Dedifferentiated amniotic fluid mesenchymal stem cell (primary cell): ENCODE measurements at regions not wholly inside any gene's neighbourhood (a gene's known extent, or its start where the extent isn't known, plus 50 kb on each side); places are given as distances from the start of the nearest gene placed in this dataset.
A peak's percentile ranks its signal among the peaks of the same experiment; 100 is the strongest.

Experiments used
- DNase-seq: peaks from one replicate; pipeline ENCODE4 v3.0.0-alpha.2; 2016; ENCODE audit errors: extremely low spot score

- DNase-seq, result no peak
Observed at GRCh38 chr3:154976072-154976983, 103.8 kb upstream of the MME start.

DNA sequence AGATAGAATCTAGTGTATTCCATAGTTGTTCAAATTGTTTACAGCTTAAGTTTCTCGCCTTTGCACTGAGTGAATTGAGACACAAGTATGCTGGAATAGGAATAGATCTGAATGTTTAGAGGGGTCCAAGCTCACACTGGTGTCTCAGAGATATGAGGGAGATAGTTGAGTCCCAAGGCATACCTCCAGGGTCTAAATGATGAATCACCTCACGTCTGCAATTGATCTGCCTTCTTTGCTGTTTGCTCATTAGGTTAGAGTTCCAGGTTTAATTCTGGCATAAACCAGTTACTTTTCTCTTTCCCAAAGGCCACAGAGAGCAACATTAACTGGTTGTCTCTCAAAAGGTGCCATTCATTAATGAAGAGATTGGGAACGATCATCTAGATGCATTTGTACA, 106.3 kb upstream of the MME start:
- DNase-seq, result no peak

- no peak for DNase-seq
Observed at GRCh38 chr3:154972951-154973350, 107.2 kb upstream of the MME start.

- DNase-seq, result peak; percentile 44
Observed at GRCh38 chr3:154971771-154972326, 108.3 kb upstream of the MME start.

GRCh38 chr3:154971341-154971740, 108.8 kb upstream of the MME start:
- DNase-seq, result no peak

DNA sequence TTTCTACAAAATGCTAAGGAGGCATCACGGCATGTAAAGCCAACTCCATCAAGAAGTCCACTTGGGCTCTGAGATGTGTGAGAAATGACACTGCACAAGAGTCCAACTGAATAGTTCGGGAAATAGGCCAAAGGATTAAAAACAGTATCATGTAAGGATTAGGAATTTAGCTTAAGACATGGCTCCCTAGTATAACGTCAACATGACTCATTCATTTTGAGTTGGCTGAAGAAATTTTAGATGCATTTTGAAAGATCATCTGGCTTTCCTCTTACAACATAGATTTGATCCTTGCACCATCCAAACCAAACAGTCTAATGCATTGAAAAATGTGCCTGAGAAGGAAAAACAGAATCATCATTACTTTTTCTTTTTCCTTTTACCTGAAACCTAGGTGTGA, 109.3 kb upstream of the MME start:
- DNase-seq, result peak; percentile 92

DNA sequence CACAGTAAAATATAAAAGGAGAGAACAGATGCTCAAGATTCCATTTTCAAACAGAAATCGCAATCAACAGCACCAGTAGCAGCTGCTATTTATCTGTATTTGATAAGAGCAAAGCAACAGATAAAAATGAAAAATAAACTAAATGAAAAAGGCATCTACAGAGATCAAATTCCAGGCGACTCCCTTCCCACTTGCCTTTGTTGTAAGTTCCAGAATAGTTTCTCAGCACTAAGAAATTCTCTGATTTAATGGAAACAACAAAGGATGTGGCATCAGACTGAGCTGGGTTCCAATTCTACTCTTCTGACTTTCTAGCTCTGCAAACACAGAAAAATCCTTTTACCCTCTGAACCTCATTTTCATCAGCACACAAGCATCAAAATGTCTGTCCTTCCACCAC, 110.8 kb upstream of the MME start:
- DNase-seq, result no peak

DNA sequence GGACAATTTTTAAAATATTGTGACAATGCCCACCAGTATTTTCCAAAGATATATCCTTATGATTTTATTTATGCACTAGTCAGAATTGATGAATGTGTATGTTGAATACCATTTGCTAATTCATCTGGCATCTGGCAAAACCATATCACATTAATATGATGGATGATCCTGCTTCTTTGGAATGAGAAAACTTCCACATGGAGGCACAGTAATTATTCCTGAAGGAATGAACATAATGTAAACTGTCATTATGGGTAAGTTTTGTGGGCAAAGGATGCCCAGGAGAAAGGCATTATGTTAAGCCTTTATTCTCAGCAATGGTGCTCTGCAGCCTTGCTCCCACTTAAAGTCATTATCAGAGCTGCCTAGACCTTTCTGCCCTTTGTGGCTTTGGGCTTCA, 113.0 kb upstream of the MME start:
- peak; percentile 43 for DNase-seq

- DNase-seq, result no peak
Observed at GRCh38 chr3:154956815-154957214, 123.3 kb upstream of the MME start.

DNA sequence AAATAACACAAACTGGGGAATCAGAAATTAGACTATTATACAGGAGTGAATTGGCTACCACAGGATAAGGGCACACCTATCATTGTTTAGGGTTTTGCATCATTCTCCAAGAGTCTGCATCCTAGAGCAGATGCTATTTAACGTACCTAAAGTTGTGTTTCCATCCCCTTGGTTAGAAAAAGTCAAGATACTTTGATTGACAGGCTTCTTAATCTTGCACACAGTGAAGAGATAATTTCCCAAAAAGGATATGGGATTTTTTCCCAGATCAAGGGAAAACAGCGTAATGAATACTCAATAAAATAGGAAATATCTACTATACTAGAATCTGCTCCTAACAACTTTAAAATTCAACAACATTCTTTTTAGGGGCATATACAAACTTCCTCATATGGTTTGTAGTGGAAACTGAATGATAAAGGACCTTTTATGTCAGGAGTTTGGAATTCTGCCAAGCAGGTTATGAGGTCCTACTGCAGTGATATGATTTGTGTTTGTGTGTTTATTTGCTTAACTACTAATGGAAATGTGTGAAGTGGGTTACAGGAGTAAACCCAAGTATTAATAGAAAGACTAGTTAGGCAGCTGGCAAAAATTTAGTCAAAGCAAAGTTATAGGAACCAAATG, 124.1 kb upstream of the MME start:
- no peak for DNase-seq

- peak; percentile 67 for DNase-seq
Observed at GRCh38 chr3:154954757-154955156, 125.4 kb upstream of the MME start.

GRCh38 chr3:154953538-154953937, 126.6 kb upstream of the MME start:
- DNase-seq, result no peak

GRCh38 chr3:154952553-154952952, 127.6 kb upstream of the MME start:
- no peak for DNase-seq

DNA sequence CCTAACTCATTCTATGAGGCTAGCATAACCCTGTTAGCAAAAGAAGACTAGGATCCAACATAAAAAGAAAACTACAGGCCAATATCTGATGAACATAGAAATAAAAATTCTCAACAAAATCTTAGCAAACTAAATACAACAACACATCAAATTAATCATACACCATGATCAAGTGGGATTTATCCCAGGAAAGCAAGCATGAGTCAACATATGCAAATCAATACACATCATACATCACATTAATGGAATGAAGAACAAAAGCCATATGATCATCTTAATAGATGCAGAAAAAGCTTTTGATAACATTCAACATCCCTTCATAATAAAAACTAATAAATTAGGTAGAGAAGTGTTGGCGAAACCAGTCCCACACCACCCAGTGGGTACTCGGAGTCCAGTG, 136.1 kb upstream of the MME start:
- no peak for DNase-seq

- DNase-seq, result no peak
Observed at GRCh38 chr3:154942827-154943226, 137.3 kb upstream of the MME start.

DNA sequence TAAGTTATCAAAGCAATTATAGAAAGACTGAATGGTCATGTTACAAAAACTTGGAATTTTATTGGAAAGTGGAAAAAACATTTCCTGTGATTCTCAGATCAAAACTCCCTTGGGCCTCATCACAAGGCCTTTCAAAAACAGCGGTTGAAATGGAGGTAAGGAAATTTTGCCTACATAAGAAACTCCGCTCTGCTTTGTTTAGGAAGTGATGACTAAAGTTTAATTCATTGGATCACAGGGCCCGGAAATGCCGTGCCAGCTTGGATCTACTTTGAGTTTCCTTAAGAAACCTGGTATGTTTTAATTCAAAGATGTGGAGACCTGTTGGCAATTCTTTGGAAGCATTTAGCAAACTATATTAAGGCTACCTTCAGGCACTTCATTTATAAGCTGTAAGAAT, 143.9 kb upstream of the MME start:
- DNase-seq, result no peak

DNA sequence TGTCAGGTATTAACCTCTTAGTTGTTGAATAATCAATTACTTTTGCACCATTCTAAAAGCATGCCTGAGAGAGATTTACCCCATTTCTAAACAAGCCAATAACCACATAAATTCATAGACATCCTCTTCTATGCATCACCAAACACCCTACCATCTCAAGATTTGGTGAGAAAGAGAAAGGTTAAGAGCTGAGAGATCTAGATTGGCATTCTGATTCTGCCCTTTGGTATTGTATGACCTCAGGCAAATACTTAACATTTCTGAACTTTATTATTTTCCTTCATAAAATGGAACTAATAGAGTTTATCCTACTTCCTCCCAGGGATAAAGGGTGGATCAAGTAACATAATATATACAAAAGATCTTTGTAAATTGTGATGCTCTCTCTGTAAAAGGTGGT, 146.5 kb upstream of the MME start:
- no peak for DNase-seq

DNA sequence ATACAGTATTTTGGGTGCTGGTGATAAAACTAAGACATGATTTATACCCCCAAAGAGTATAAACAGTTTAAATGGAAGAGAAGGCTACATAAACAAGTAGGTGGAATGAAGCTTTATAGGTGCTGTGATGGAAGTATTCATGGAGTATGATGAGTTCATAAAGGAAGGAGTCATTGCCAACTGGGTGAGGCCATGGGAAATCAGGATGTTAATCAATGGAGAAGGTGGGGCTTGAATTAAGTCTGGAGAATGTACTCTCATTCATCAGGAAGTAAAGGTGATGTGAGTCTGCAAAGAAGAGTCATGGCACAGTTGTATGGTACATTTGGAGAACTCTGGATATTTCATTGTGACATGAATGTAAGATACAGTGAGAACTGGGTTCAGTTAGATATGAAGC, 147.5 kb upstream of the MME start:
- DNase-seq, result no peak

DNA sequence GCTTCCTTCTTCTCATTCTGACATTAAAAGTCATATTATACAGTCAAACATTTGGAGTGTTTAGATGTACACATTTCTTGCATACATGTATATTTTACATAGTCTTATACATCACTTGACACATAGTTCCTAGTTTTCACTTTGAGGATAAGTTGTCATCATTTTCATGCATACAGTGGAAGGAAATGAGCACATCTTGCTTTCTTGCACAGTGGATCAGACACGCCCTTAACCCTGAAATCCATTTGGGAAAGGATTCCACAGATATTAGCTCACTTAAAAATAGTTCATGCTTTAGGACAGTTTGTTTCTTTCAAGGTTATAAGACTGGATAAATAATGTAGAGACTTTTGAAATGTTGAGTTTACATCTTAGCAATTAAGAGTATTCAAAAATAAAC, 148.6 kb upstream of the MME start:
- DNase-seq, result peak; percentile 63

GRCh38 chr3:154926721-154927120, 153.4 kb upstream of the MME start:
- DNase-seq, result peak; percentile 51

DNA sequence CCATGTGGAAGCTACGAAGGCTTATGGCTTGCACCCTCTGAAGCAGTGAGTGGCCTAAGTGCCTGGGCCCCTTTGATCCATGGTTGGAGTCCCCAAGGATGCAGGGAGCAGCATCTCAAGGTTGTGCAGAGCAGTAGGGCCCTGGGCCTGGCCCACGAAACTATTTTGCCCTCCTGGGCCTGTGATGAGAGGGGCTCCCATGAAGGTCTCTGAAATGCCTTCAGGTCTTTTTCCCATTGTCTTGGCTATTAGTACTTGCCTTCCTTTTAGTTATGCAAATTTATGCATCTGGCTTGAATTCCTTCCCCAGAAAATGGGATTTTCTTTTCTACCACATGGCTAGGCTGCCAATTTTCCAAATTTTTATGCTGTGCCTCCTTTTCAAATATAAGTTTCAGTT, 158.8 kb upstream of the MME start:
- DNase-seq, result no peak

DNA sequence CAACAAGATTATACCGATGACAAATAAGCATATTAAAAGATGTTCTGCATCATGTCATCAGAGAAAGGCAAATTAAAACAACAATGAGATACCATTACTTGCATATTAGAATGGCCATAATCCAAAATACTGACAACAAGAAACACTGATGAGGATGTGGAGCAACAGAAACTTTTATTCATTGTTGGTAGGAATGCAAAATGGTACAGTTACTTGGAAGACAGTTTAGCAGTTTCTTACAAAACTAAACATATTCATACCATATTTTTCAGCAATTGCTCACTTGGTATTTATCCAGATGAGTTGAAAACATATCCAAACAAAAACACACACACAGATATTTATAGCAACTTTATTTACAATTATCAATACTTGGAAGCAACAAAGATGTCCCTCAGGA, 160.9 kb upstream of the MME start:
- DNase-seq, result no peak

GRCh38 chr3:154904328-154904727, 175.8 kb upstream of the MME start:
- DNase-seq, result no peak
